ENCODE measurements at regions not wholly inside any gene's neighbourhood (a gene's known extent, or its start where the extent isn't known, plus 50 kb on each side); places are given as distances from the start of the nearest gene placed in this dataset.

- Histone ChIP-seq H3K4me3 (no peak overlapping the region), H3K27me3 (no peaks in the 10 kb centered on the region), H3K27ac (no peak overlapping the region), H3K36me3 (no peaks in the 10 kb centered on the region), H3K4me1 (no peaks in the 10 kb centered on the region), H3K9me3 (peaks cover 0 to 9% (median 0%) of the 10 kb centered on the region in 11 donors)
- DNase-seq (no peak), ATAC-seq (no peak)
- intact Hi-C loops (cut with DNase I), result no loop called here
- 90 to 91% methylated on average over 22 of the region's 22 CpGs for WGBS, 2 donors
- TF ChIP-seq CTCF (IDR thresholded peaks at IDR 0.05), result no peak
Measured at GRCh38 chr3:1600700-1601418, 497.8 kb upstream of the CNTN4 start.

GRCh38 chr3:1609416-1609815 lies 489.2 kb upstream of the CNTN4 start:
- WGBS, 2 donors, result 43 to 45% methylated on average over 1 of the region's 1 CpG
- Histone ChIP-seq H3K27me3 (no peaks in the 10 kb centered on the region), H3K27ac (no peak overlapping the region), H3K4me1 (no peaks in the 10 kb centered on the region), H3K4me3 (no peak overlapping the region), H3K9me3 (no peaks in the 10 kb centered on the region), H3K36me3 (no peaks in the 10 kb centered on the region)
- no peak for TF ChIP-seq CTCF (IDR thresholded peaks at IDR 0.05)
- intact Hi-C loops (cut with DNase I), result no loop called here
- ATAC-seq (no peak), DNase-seq (no peak)

- intact Hi-C loops (cut with DNase I), result no loop called here
- DNase-seq, result no peak
- Histone ChIP-seq H3K9me3 (no peaks in the 10 kb centered on the region), H3K27ac (no peak overlapping the region), H3K36me3 (no peaks in the 10 kb centered on the region), H3K4me3 (no peak overlapping the region), H3K27me3 (no peaks in the 10 kb centered on the region), H3K4me1 (no peaks in the 10 kb centered on the region)
- ATAC-seq, result no peak
- 56 to 63% methylated on average over 3 of the region's 3 CpGs for WGBS, 2 donors
- TF ChIP-seq CTCF (IDR thresholded peaks at IDR 0.05), result no peak
Measured at GRCh38 chr3:1611824-1612223, 486.8 kb upstream of the CNTN4 start.

- H3K4me3 ChIP-seq, result no peak overlapping the region
- WGBS, 2 donors, result 87% methylated on average over 4 of the region's 4 CpGs
- no peak for ATAC-seq
- no peak for DNase-seq
- no peak overlapping the region for H3K27ac ChIP-seq
- H3K4me1 ChIP-seq, result no peaks in the 10 kb centered on the region
- intact Hi-C loops (cut with DNase I), result no loop called here
- no peaks in the 10 kb centered on the region for H3K9me3 ChIP-seq
- H3K27me3 ChIP-seq, result no peaks in the 10 kb centered on the region
- no peak for TF ChIP-seq CTCF (IDR thresholded peaks at IDR 0.05)
- no peaks in the 10 kb centered on the region for H3K36me3 ChIP-seq
Measured at GRCh38 chr3:1613962-1614361, 484.7 kb upstream of the CNTN4 start.
